Thymus (tissue), 11 donors: ENCODE measurements at regions not wholly inside any gene's neighbourhood (a gene's known extent, or its start where the extent isn't known, plus 50 kb on each side); places are given as distances from the start of the nearest gene placed in this dataset.

ENCODE experiments used
- DNase-seq, 9 donors: peaks; one replicate each; pipeline ENCODE4 v3.0.0-alpha.2; 2013; ENCODE audit warnings: low spot score in 9 of 9, low read depth in 6 of 9, missing footprints in 1 of 9
- H3K27ac ChIP-seq, 2 donors: one replicate each; pipeline ENCODE4 v1.5.1; 2013; ENCODE audit warnings: control low read depth in 1 of 2, low read depth in 1 of 2, low read length in 1 of 2, mild to moderate bottlenecking in 1 of 2, moderate library complexity in 1 of 2
- H3K27me3 ChIP-seq, 2 donors: one replicate each; pipeline ENCODE4 v1.5.1; 2013; ENCODE audit warnings: low read length in 1 of 2; ENCODE audit not compliant: control insufficient read depth in 2 of 2, insufficient read depth in 1 of 2
- H3K36me3 ChIP-seq, 2 donors: one replicate each; pipeline ENCODE4 v1.5.1; 2013; ENCODE audit warnings: low read length in 1 of 2, mild to moderate bottlenecking in 1 of 2, moderate library complexity in 1 of 2; ENCODE audit not compliant: control insufficient read depth in 2 of 2, insufficient read depth in 2 of 2
- H3K4me1 ChIP-seq, 2 donors: one replicate each; pipeline ENCODE4 v1.5.1; 2013; ENCODE audit warnings: low read length in 2 of 2; ENCODE audit not compliant: control insufficient read depth in 2 of 2, insufficient read depth in 2 of 2
- H3K4me3 ChIP-seq, 2 donors: one replicate each; pipeline ENCODE4 v1.5.1; 2013; ENCODE audit warnings: low read length in 2 of 2, control low read depth in 1 of 2, mild to moderate bottlenecking in 1 of 2
- H3K9me3 ChIP-seq, 2 donors: one replicate each; pipeline ENCODE4 v1.5.1; 2013; ENCODE audit warnings: low read length in 1 of 2, mild to moderate bottlenecking in 1 of 2; ENCODE audit not compliant: control insufficient read depth in 2 of 2, insufficient read depth in 1 of 2
- WGBS: extraction: QIAGEN DNeasy Blood & Tissue Kit; methylation state at CpG from one replicate; pipeline ENCODE4 v1.1.7; 2013; 5-methylcytosine and 5-hydroxymethylcytosine counted together
- donor health status: healthy.

DNA sequence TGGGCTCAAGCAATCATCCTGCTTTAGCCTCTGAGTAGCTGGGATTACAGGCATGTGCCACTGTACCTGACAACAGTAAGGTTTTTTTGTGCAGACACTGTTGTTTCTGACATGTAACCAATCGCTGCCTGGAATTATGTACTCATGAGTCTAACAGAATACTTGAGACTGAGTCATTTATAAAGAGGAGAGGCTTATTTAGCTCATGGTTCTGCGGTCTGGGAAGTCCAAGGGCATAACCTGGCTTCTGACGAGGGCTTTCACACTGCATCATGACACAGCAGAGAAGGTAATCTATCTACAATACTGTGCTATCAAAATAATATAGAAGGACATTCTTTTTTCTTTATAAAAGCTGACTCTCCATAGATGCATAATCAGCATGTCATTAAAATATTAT is 115.5 kb upstream of the STOX2 start:
- WGBS, result 96% methylated on average over 3 of the region's 3 CpGs
- Histone ChIP-seq H3K9me3 (no peaks in the 10 kb centered on the region), H3K27me3 (peaks cover 0 to under 1% of the 10 kb centered on the region in 2 donors), H3K4me1 (no peaks in the 10 kb centered on the region), H3K4me3 (no peak overlapping the region), H3K27ac (no peak overlapping the region), H3K36me3 (no peaks in the 10 kb centered on the region)
- DNase-seq, result no peak

DNA sequence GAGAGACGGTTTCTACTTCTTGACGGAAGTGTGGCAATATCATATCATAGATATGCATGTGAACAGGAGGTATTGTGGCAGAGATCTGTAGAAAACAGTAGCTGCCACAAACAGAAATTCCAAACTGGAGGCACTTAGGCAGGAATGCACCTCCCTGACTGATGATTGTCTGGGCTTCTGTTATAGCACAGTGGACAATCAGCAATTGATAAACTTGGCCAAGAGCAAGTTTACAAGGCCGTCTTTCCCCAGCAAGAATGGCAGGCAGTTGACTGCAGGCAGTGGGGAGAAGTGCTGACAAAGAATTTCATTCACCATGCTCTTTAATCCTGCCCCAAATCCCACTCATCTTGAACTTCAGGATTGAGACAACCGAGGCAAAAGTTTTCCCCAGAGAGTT is 114.4 kb upstream of the STOX2 start:
- Histone ChIP-seq H3K4me1 (no peaks in the 10 kb centered on the region), H3K27me3 (peaks cover 4 to 5% of the 10 kb centered on the region in 2 donors), H3K27ac (no peak overlapping the region), H3K9me3 (peaks cover 0 to 2% of the 10 kb centered on the region in 2 donors), H3K36me3 (no peaks in the 10 kb centered on the region), H3K4me3 (no peak overlapping the region)
- WGBS, result 96% methylated on average over 4 of the region's 4 CpGs
- no peak for DNase-seq

DNA sequence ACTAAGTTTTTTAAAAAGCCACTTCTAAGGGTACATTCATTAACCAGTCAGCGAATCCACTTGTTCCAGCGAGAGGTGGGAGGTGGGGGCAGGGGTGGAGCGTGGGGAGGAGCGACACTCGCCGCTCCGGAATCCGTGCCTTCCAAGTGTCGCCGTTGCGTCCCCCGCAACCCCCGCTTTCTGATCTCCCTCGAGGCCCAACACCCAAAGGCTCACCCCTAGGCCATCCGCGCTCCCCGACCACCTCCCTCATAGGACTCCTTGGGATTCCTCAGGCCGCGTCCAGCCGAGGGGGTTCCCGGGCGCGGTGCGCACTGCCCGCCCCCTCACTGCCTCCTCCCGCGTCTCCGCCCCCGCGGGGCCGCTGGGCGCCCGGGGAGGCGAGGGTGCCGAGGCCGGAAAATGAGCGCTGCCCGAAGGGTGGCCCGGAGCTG is 108.1 kb upstream of the STOX2 start:
- WGBS, result 4% methylated on average over 39 of the region's 39 CpGs
- Histone ChIP-seq H3K4me1 (peaks cover 0 to 3% of the 10 kb centered on the region in 2 donors), H3K36me3 (no peaks in the 10 kb centered on the region), H3K9me3 (peaks cover 0 to 4% of the 10 kb centered on the region in 2 donors), H3K27me3 (peaks cover 54 to 67% of the 10 kb centered on the region in 2 donors), H3K27ac (peak overlapping the region in 1 of 2 donors; percentile 86), H3K4me3 (peak overlapping the region in 1 of 2 donors; percentile 40)
- peak in 1 of 9 donors; percentile 8 for DNase-seq

DNA sequence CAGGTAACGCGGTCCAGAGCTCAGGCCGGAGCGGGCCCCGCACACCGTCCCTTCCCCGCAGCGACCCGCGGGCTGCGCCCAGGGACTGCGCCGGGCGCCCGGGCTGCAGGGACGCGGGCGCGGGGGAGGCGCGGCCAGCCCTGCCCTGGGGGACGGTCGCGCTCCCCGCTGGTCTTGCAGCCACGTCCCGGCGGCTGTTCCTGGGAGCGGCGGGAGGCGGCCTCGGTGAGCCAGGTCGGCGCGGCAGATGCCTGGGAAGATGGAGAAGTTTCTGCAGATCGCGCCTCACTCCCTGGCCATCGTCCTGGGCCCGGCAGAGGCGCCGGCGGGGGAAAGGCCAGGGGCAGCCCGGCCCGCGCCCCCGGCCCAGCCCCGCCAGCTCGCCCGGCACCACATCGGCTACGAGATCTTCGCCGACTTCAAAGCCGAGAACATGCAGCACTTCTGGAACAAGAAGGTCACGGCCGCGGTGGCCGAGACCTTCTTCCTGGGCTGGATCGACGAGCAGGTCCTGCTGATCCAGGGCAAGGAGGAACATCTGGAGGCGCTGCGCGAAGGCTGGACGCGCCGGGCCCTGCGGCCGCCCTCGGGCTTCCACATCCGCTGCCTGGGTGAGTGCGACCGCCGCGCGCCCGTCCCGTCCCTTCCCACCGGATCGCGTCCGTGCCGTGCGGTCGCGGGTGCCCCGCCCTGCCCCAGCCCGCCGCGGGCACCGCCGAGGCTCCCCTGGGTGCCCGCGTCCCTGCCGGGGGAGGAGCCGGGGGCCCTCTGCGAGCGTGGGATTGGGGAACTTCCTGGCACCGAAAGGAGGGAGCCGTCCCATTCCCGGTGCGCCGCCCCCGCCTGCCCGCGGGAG is 107.4 kb upstream of the STOX2 start:
- Histone ChIP-seq H3K27ac (peak overlapping the region in 1 of 2 donors; percentile 86), H3K9me3 (peaks cover 0 to 4% of the 10 kb centered on the region in 2 donors), H3K4me3 (peak overlapping the region in 1 of 2 donors; percentile 40), H3K27me3 (peaks cover 54 to 70% of the 10 kb centered on the region in 2 donors), H3K36me3 (no peaks in the 10 kb centered on the region), H3K4me1 (peaks cover 0 to 3% of the 10 kb centered on the region in 2 donors)
- WGBS, result under 1% methylated on average over 105 of the region's 105 CpGs
- peak in 1 of 9 donors; percentile 13 for DNase-seq

DNA sequence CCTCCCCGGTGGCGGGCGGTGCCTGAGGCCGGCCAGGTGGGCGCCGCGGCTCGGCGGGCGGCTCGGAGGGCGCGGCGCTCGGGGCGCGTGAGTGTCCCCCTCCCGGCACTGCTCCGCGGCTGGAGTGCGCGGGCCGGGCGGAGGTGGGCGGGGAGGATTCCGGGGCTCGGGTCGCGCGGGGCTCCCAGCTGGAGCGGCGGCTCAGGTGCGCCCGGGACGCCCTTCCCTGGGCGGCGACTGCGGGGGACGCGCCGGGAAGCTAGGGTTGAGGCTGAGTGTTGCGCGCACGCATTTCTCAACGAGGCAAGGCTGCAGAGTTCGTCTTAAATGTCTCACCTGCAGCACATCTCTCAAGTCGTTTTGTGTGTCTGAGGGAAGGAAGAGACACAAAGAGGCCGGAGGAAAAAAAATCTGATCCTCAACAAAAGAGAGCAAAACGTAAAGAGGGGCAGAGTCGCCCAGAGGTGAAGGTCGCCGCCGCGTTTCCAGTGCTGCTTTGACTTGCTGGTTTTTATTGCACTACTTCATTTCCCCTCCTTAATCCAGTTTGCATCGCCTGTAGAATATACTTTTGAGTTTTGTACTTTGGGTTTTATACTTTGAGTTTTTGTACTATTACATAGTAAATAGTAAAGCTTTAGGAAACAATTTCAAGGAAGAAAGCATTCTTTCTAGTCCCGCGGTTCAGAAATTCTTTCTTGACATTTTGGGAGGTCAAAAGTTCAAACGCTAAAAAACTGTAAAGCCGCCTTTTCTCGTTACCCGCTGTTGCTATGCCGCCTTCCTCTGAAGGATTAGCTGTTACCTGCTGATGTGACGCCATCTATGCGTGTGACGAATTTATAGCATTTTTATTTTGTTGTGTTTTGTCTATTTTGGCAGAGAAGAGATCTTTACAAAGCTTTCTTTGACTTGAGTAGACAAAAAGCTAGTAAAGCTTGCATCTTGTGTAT is 106.5 kb upstream of the STOX2 start:
- 1% methylated on average over 65 of the region's 65 CpGs for WGBS
- Histone ChIP-seq H3K27me3 (peaks cover 54 to 70% of the 10 kb centered on the region in 2 donors), H3K9me3 (peaks cover 0 to 4% of the 10 kb centered on the region in 2 donors), H3K27ac (peak overlapping the region in 1 of 2 donors; percentile 86), H3K36me3 (no peaks in the 10 kb centered on the region), H3K4me3 (peak overlapping the region; percentile 9 to 40), H3K4me1 (peaks cover 0 to 3% of the 10 kb centered on the region in 2 donors)
- DNase-seq, result peak in 2 of 9 donors; percentile 13 to 44

DNA sequence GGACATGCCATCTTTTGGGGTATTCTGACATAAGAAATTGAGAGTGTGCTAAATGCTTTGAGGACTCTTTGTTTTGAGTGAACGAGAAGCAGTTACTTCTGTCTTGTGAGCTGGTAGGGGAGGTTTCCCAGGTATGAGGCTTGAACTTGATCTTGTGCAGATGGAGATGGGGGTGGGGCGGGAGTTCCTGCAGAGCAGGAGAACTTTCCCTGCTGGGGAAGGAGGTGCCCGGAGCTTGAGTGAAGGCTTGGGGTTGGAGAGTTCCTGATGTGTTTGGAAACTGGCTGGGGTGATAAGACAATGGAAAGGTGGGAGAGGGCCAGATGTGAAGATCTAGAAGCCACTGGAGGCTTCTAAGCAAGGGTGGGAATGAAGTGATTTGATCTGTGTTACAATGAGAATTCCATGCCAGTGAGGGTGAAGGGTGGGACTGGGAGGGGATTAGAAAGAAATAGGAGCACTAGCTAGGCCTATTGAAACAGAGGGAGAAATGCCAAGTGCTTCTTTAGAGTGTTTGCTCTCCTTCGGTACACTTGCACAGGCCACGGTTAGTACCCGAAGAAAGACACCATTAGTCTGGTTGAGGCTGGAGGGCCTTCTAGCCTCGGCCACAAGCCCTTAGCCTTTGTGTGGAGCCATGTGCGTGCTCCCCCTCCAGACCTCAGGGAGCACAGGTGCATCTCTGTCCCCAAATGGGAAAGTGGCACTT is 103.5 kb upstream of the STOX2 start:
- Histone ChIP-seq H3K27ac (no peak overlapping the region), H3K9me3 (no peaks in the 10 kb centered on the region), H3K4me1 (peaks cover 0 to 3% of the 10 kb centered on the region in 2 donors), H3K4me3 (no peak overlapping the region), H3K27me3 (peaks cover 44 to 55% of the 10 kb centered on the region in 2 donors), H3K36me3 (no peaks in the 10 kb centered on the region)
- 93% methylated on average over 8 of the region's 8 CpGs for WGBS
- no peak for DNase-seq

DNA sequence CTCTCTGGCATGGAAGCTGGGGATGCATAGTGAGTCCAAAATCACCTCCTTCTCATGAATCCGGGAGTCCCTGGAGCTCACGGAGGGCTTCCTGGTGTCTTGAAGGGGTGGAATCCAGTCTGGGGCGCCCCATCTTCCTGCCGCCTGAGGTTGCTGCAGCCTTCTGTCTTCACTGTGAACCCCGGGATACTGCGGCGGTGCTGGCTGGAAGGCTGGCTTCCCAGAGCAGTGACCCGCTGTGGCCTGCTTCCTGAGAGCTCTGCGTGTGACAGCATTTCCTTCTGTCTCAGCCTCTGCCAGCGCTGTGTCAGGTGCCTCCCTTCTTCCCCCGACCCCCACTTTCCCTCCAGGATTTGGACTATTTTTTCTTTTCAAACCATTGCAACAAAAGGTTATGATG is 98.8 kb upstream of the STOX2 start:
- WGBS, result 90% methylated on average over 11 of the region's 11 CpGs
- peaks cover 1 to 11% of the 10 kb centered on the region in 2 donors for H3K27me3 ChIP-seq
- no peaks in the 10 kb centered on the region for H3K9me3 ChIP-seq
- H3K4me3 ChIP-seq, result no peak overlapping the region
- no peaks in the 10 kb centered on the region for H3K36me3 ChIP-seq
- no peak overlapping the region for H3K27ac ChIP-seq
- DNase-seq, result no peak
- peaks cover 0 to 3% of the 10 kb centered on the region in 2 donors for H3K4me1 ChIP-seq

DNA sequence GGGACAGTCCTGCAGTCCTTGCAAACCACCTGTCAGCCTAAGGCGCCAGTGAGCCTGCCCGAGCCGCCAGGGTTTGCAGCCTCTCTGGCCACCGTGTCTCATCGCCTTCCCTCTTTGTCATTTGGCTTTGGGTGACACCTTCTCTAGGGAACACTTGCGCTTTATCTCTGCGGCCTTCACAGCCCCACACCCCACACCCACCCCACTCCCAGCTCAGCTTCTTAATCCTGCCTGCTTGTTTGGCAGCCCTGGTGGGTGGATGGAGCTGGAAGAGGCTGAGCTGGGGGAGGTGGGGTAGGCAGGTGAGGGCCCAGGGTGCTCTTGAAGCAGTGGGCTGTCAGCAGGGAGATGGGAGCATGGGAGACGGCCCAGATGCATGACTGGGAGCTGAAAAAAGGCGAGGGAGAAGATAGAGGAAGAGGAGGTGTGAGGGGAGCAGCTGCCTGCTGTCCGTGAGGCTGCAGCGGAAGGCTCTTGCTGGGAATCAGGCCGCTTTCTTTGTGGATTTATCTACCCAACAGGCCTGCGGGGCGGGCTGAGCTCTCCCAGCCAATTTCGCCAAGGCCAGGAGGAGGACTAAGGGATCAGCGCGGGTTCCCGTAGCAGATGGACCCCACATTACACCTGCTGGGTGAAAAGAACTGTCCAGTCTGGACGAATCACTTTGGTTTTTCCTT is 97.5 kb upstream of the STOX2 start:
- Histone ChIP-seq H3K27me3 (peaks cover 0 to 2% of the 10 kb centered on the region in 2 donors), H3K4me3 (no peak overlapping the region), H3K4me1 (peaks cover 0 to 3% of the 10 kb centered on the region in 2 donors), H3K36me3 (no peaks in the 10 kb centered on the region), H3K27ac (peak overlapping the region in 1 of 2 donors; percentile 11), H3K9me3 (no peaks in the 10 kb centered on the region)
- no peak for DNase-seq
- 89% methylated on average over 19 of the region's 19 CpGs for WGBS
